Activated naive CD4-positive, alpha-beta T cell treated with anti-CD3 and anti-CD28 coated beads, Interleukin-2, amount 10 ng/mL, durations not matched to agents 7 days and 5 days (primary cell): ENCODE measurements at regions not wholly inside any gene's neighbourhood (a gene's known extent, or its start where the extent isn't known, plus 50 kb on each side); places are given as distances from the start of the nearest gene placed in this dataset.
"Not testable (repeated sequence)": the region's sequence is repeated elsewhere in the genome, so short reads cannot be mapped to it uniquely, and the experiment has no call there.

Experiments
- CTCF ChIA-PET: fragments of 350-600 bp; sonication (Branson Sonifier 250); formaldehyde crosslinking; loops from one replicate; lab custom pipeline; 2021; ENCODE audit warnings: antibody characterized with exemption; lab: Charles Lee
- DNase-seq: peaks from one replicate; pipeline ENCODE4 v3.0.0-alpha.2; 2020
- H3K27ac Mint-ChIP-seq: one replicate; pipeline ENCODE4 v1.8.0; 2021; ENCODE audit warnings: mild to moderate bottlenecking, moderate library complexity, mixed read lengths
- H3K27me3 Mint-ChIP-seq: one replicate; pipeline ENCODE4 v1.8.0; 2021; ENCODE audit warnings: mild to moderate bottlenecking, mixed read lengths
- H3K36me3 Mint-ChIP-seq: one replicate; pipeline ENCODE4 v1.8.0; 2021; ENCODE audit warnings: mixed read lengths
- H3K4me1 Mint-ChIP-seq: one replicate; pipeline ENCODE4 v1.8.0; 2021; ENCODE audit warnings: mixed read lengths
- H3K4me3 Mint-ChIP-seq: one replicate; pipeline ENCODE4 v1.8.0; 2021; ENCODE audit warnings: mild to moderate bottlenecking, moderate library complexity, mixed read lengths
- H3K9me3 Mint-ChIP-seq: one replicate; pipeline ENCODE4 v1.8.0; 2021; ENCODE audit warnings: mixed read lengths

- CTCF ChIA-PET = no interaction called here
Observed at GRCh38 chr21:27525780-27526179, 558.9 kb upstream of the ADAMTS5 start.

GRCh38 chr21:27519361-27519760 lies 552.5 kb upstream of the ADAMTS5 start:
- Mint-ChIP-seq H3K4me3 (no peak overlapping the region), H3K9me3 (peaks cover 22% of the 10 kb centered on the region), H3K36me3 (no peaks in the 10 kb centered on the region), H3K4me1 (no peaks in the 10 kb centered on the region), H3K27me3 (no peaks in the 10 kb centered on the region), H3K27ac (no peak overlapping the region)
- no peak for DNase-seq
- CTCF ChIA-PET = no interaction called here

More at GRCh38 chr21:27525780-27526179, 558.9 kb upstream of the ADAMTS5 start:
- Mint-ChIP-seq H3K27ac (no peak overlapping the region), H3K4me3 (no peak overlapping the region), H3K4me1 (no peaks in the 10 kb centered on the region), H3K36me3 (no peaks in the 10 kb centered on the region), H3K9me3 (peaks cover 15% of the 10 kb centered on the region), H3K27me3 (no peaks in the 10 kb centered on the region)
- DNase-seq = no peak

DNA sequence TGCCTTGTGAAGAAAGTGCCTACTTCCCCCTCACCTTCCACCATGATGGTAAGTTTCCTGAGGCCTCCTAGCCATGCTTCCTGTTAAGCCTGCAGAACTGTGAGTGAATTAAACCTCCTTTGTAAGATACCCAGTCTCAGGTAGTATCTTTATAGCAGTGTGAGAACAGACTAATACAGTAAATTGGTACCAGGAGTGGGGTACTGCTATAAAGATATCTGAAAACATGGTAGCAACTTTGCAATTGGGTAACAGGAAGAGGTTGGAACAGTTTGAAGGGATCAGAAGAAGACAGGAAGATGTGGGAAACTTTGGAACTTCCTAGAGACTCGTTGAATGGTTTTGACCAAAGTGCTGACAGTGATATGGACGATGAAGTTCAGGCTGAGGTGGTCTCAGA lies 550.3 kb upstream of the ADAMTS5 start:
- H3K27me3 Mint-ChIP-seq, H3K4me3 Mint-ChIP-seq, H3K36me3 Mint-ChIP-seq, CTCF ChIA-PET, H3K4me1 Mint-ChIP-seq, H3K27ac Mint-ChIP-seq, DNase-seq: not testable (repeated sequence)
- peaks cover 20% of the 10 kb centered on the region for H3K9me3 Mint-ChIP-seq

DNA sequence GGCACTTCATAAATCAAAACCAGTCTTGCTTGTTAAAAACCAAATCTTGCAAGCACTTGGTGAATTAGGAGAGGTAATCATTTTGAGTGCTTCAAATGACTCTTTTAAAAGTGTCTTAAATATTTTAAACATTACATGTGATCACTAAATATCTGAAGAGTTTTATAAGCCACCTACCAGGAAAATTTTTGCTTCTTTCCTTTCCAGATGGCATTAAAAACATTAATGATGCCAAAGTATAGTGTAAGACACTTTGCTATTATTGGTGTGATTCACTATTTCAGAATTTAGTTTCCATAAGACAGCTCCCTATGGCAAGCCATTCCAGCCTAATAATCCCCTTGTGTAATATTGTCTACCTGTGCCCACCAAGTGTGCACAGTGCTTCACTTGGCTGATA lies 548.8 kb upstream of the ADAMTS5 start:
- Mint-ChIP-seq H3K27me3 (no peaks in the 10 kb centered on the region), H3K36me3 (no peaks in the 10 kb centered on the region), H3K4me1 (no peaks in the 10 kb centered on the region), H3K4me3 (no peak overlapping the region), H3K27ac (no peak overlapping the region), H3K9me3 (peaks cover 17% of the 10 kb centered on the region)
- DNase-seq = no peak
- CTCF ChIA-PET = no interaction called here

DNA sequence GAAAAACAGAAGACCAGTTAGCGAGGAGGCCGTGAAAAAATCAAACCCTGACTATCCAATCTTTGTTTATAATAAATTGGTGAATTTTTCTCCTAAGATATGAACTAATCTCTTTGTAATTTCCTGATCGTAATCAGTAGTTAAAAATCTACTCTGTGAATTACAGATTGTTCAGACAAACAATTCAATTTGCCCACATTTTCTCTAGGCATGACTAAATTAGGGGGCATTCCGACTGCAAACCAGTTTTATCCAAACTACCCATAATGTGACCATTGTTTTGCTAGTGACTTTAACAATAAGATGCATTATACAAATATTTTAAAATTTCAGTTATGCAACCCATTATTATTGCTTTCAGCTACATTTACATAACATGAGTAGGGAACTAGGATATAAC lies 546.9 kb upstream of the ADAMTS5 start:
- H3K4me3 Mint-ChIP-seq = no peak overlapping the region
- CTCF ChIA-PET = no interaction called here
- no peak for DNase-seq
- H3K4me1 Mint-ChIP-seq = no peaks in the 10 kb centered on the region
- H3K27ac Mint-ChIP-seq = no peak overlapping the region
- peaks cover 12% of the 10 kb centered on the region for H3K9me3 Mint-ChIP-seq
- H3K36me3 Mint-ChIP-seq = no peaks in the 10 kb centered on the region
- no peaks in the 10 kb centered on the region for H3K27me3 Mint-ChIP-seq

- Mint-ChIP-seq H3K4me1 (no peaks in the 10 kb centered on the region), H3K36me3 (no peaks in the 10 kb centered on the region), H3K27me3 (no peaks in the 10 kb centered on the region), H3K27ac (no peak overlapping the region), H3K4me3 (no peak overlapping the region), H3K9me3 (peaks cover 12% of the 10 kb centered on the region)
- no peak for DNase-seq
- CTCF ChIA-PET = no interaction called here
Observed at GRCh38 chr21:27513016-27513415, 546.1 kb upstream of the ADAMTS5 start.

DNA sequence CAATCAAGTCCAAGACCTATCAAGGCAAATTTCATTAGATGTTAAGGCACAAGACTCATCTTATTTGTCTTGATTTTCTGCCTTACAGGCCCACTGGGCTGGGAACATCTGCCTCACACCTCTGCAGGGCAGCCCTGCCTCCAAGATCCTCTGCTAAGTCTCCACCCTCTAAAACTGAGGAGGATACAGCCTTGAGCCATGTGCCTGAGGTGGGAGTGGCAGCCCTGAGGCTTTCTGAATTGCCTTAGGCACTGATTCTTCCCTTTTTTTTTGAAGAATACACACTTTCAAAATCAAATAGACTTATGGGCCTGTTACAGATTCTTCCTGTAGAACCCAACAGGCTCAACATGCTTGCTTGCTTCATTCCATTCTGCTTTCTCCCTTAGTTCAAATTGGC lies 544.3 kb upstream of the ADAMTS5 start:
- CTCF ChIA-PET = no interaction called here
- H3K9me3 Mint-ChIP-seq = peaks cover 5% of the 10 kb centered on the region
- no peak overlapping the region for H3K4me3 Mint-ChIP-seq
- no peaks in the 10 kb centered on the region for H3K36me3 Mint-ChIP-seq
- DNase-seq = no peak
- no peak overlapping the region for H3K27ac Mint-ChIP-seq
- H3K4me1 Mint-ChIP-seq = no peaks in the 10 kb centered on the region
- no peaks in the 10 kb centered on the region for H3K27me3 Mint-ChIP-seq

DNA sequence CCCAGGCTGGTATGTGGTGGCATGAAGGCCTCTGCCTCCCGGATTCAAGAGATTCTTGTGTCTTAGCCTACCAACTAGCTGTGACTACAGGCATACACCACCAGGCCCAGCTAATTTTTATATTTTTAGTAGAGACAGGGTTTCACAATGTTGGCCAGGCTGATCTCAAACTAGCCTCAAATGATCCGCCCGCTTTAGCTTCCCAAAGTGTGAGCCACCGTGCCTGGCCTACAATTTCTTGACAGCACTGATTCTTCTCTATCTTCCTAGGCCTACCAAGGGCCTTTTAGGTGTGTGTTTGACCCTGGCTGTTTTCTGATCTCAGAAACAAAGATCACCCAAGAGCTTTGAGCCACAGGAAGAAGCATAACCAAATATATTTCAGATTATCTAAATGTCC lies 540.8 kb upstream of the ADAMTS5 start:
- H3K9me3 Mint-ChIP-seq = peaks cover 8% of the 10 kb centered on the region
- DNase-seq = no peak
- H3K36me3 Mint-ChIP-seq = no peaks in the 10 kb centered on the region
- H3K27ac Mint-ChIP-seq = no peak overlapping the region
- H3K27me3 Mint-ChIP-seq = no peaks in the 10 kb centered on the region
- H3K4me3 Mint-ChIP-seq = no peak overlapping the region
- H3K4me1 Mint-ChIP-seq = no peaks in the 10 kb centered on the region
- CTCF ChIA-PET = no interaction called here

DNA sequence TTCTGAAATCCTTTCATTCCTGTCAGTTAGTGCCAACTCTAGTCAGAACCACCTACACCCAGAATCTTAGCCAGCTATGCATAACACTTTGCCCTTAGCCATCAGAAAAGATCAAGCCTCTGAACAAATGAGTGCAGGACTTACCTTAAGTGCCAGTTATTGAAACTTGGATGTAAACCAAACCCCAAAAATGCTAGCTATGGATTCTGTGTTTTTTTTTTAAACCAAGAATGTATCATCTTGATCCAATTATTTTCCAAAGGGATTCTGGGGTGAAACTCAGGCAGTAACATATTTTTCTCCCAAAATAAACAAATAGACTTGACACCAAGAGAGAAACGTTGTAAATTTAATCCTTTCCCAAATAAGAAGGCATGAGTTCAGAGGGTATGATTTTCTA lies 538.6 kb upstream of the ADAMTS5 start:
- H3K4me1 Mint-ChIP-seq = no peaks in the 10 kb centered on the region
- H3K9me3 Mint-ChIP-seq = peaks cover 5% of the 10 kb centered on the region
- no peak overlapping the region for H3K4me3 Mint-ChIP-seq
- no peak for DNase-seq
- no peaks in the 10 kb centered on the region for H3K36me3 Mint-ChIP-seq
- H3K27me3 Mint-ChIP-seq = no peaks in the 10 kb centered on the region
- no peak overlapping the region for H3K27ac Mint-ChIP-seq
- CTCF ChIA-PET = no interaction called here

DNA sequence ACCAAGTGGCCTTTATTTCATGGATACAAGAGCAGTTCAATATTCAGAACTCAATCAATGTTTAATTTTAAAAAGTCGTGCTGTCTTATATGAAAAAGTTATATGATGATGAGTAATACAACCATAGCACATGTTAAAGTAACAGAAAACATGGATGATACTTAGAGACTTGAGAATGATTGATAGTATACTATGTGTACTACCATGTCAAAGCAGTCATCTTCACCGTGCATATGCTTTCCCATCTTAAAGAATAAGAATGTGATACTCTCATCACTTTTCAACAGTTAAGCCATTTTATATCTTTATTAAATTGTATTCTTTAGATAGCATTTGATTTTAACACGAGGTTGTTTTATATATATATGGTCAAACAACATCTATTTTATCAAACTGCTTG lies 535.9 kb upstream of the ADAMTS5 start:
- Mint-ChIP-seq H3K27ac (no peak overlapping the region), H3K4me1 (no peaks in the 10 kb centered on the region), H3K27me3 (no peaks in the 10 kb centered on the region), H3K9me3 (peaks cover 5% of the 10 kb centered on the region), H3K36me3 (no peaks in the 10 kb centered on the region), H3K4me3 (no peak overlapping the region)
- CTCF ChIA-PET = no interaction called here
- no peak for DNase-seq

GRCh38 chr21:27498025-27498424 lies 531.1 kb upstream of the ADAMTS5 start:
- Mint-ChIP-seq H3K9me3 (no peaks in the 10 kb centered on the region), H3K27ac (no peak overlapping the region), H3K4me3 (no peak overlapping the region), H3K4me1 (no peaks in the 10 kb centered on the region), H3K36me3 (no peaks in the 10 kb centered on the region), H3K27me3 (no peaks in the 10 kb centered on the region)
- CTCF ChIA-PET = no interaction called here
- DNase-seq = no peak

DNA sequence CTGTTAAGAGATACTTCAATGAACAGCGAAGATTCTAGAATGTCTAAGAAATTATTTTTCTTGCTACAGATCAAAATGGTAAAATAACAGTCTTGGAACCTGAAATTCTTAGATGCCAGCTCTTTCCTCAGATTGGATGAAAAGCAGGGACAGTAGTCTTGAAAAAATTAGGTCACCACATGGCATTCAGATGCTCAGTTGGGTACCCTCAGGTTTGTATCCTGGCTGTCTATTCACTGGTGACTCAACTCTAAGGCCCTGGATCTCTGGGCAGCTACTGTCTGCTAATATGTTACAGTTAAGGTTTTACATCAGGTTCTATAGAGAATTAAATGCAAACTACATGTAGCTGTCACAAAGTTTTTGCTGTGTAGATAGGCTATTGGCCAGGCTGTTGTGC lies 528.9 kb upstream of the ADAMTS5 start:
- H3K27me3 Mint-ChIP-seq = no peaks in the 10 kb centered on the region
- no peak for DNase-seq
- no peaks in the 10 kb centered on the region for H3K36me3 Mint-ChIP-seq
- H3K27ac Mint-ChIP-seq = no peak overlapping the region
- H3K4me1 Mint-ChIP-seq = no peaks in the 10 kb centered on the region
- no peaks in the 10 kb centered on the region for H3K9me3 Mint-ChIP-seq
- CTCF ChIA-PET = no interaction called here
- H3K4me3 Mint-ChIP-seq = no peak overlapping the region

GRCh38 chr21:27493542-27493941 lies 526.7 kb upstream of the ADAMTS5 start:
- H3K4me3 Mint-ChIP-seq = no peak overlapping the region
- no peaks in the 10 kb centered on the region for H3K27me3 Mint-ChIP-seq
- DNase-seq = no peak
- no peak overlapping the region for H3K27ac Mint-ChIP-seq
- H3K4me1 Mint-ChIP-seq = no peaks in the 10 kb centered on the region
- H3K9me3 Mint-ChIP-seq = no peaks in the 10 kb centered on the region
- CTCF ChIA-PET = no interaction called here
- H3K36me3 Mint-ChIP-seq = no peaks in the 10 kb centered on the region

DNA sequence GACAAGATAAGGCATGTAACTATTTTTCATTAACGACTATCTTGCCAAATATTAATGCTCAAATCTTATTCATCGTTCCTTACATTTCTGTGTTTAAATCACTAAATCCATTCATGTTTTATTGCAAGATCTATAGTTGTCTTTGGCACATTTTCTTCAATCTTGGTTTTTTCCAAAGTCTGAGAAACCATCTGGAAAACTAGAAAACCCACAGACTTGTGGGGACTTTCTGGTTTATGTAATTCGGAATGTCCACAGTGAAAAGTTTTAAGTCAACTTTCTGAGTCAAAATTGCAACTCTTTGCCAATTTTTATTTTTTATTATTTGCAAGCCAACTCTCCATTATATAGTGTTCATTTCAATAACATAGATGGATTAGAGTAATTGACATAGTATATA lies 520.8 kb upstream of the ADAMTS5 start:
- H3K9me3 Mint-ChIP-seq = no peaks in the 10 kb centered on the region
- no peak overlapping the region for H3K4me3 Mint-ChIP-seq
- no peaks in the 10 kb centered on the region for H3K36me3 Mint-ChIP-seq
- CTCF ChIA-PET = no interaction called here
- no peak overlapping the region for H3K27ac Mint-ChIP-seq
- no peaks in the 10 kb centered on the region for H3K27me3 Mint-ChIP-seq
- no peaks in the 10 kb centered on the region for H3K4me1 Mint-ChIP-seq
- no peak for DNase-seq

DNA sequence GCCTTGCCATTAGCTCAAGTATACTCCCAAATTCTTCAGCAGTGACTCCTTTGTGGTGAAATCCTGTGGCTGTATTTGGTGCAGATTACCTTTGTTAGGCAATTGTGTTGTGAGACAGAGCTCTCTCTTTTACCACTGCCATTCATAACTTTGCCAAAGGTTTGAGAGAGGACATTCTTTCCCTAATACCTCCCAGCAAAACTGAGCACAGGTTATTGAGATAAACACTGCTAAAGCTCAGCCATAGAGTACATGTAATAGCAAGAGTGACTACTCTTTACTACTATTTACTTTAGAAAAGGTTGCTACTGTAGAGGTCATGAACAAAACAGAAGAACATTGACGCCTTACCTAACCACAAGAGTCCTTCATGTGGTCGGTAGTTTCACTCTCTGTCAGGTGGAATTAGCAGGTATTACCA lies 514.0 kb upstream of the ADAMTS5 start:
- DNase-seq = no peak
- Mint-ChIP-seq H3K27ac (no peak overlapping the region), H3K27me3 (no peaks in the 10 kb centered on the region), H3K9me3 (peaks cover 5% of the 10 kb centered on the region), H3K4me3 (no peak overlapping the region), H3K36me3 (no peaks in the 10 kb centered on the region), H3K4me1 (no peaks in the 10 kb centered on the region)
- CTCF ChIA-PET = no interaction called here

DNA sequence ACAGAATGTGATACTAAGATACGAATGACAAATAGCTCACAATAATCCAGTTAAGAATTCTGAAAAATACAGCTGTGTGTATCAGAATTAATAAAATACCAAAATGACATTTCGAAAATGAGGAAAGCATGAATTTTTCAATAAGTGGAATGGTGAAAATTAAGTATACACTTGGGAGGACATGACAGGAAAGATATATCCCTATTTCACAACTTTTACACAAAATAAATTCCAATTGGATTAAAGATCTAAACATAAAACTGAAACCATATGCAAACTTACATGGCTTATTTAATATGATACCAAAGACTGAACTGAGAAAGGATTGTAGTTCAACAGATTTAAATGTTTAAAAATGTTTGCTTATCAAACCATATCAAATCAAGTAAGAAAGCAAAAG lies 510.4 kb upstream of the ADAMTS5 start:
- H3K27me3 Mint-ChIP-seq = no peaks in the 10 kb centered on the region
- CTCF ChIA-PET = no interaction called here
- H3K27ac Mint-ChIP-seq = no peak overlapping the region

More for the DNA sequence above, 510.4 kb upstream of the ADAMTS5 start:
- Mint-ChIP-seq H3K4me3 (no peak overlapping the region), H3K36me3 (no peaks in the 10 kb centered on the region), H3K9me3 (peaks cover 4% of the 10 kb centered on the region), H3K4me1 (no peaks in the 10 kb centered on the region)
- DNase-seq = no peak
